Choroid plexus epithelial cell (primary cell): ENCODE measurements at regions not wholly inside any gene's neighbourhood (a gene's known extent, or its start where the extent isn't known, plus 50 kb on each side); places are given as distances from the start of the nearest gene placed in this dataset.
"Not testable (repeated sequence)": the region's sequence is repeated elsewhere in the genome, so short reads cannot be mapped to it uniquely, and the experiment has no call there.

Experiments
- DNase-seq: peaks from one replicate; pipeline ENCODE4 v3.0.0-alpha.2; 2010; ENCODE audit warnings: low read depth
- H3K4me3 ChIP-seq: 2 replicates; pipeline ENCODE4 v1.5.1; 2011; ENCODE audit warnings: low read depth, mild to moderate bottlenecking, control low read depth, low read length, moderate library complexity
- CTCF ChIP-seq: conservative IDR thresholded peaks from 2 replicates; pipeline ENCODE4 v1.5.1; 2011; ENCODE audit warnings: low read depth, mild to moderate bottlenecking, control low read depth, inconsistent platforms, low read length, moderate library complexity

- DNase-seq, result no peak
- no peak for TF ChIP-seq CTCF
- H3K4me3 ChIP-seq, result no peak overlapping the region
These were observed 715.2 kb downstream of the RNF144A start for GRCh38 chr2:7632420-7632819.

GRCh38 chr2:7633566-7634153 is 716.4 kb downstream of the RNF144A start:
- no peak overlapping the region for H3K4me3 ChIP-seq
- no peak for DNase-seq
- no peak for TF ChIP-seq CTCF

GRCh38 chr2:7634409-7634808 is 717.2 kb downstream of the RNF144A start:
- DNase-seq, result no peak
- H3K4me3 ChIP-seq, result no peak overlapping the region
- no peak for TF ChIP-seq CTCF

GRCh38 chr2:7639476-7639875 is 722.3 kb downstream of the RNF144A start:
- TF ChIP-seq CTCF, result no peak
- H3K4me3 ChIP-seq, result no peak overlapping the region
- no peak for DNase-seq

- not testable (repeated sequence) for DNase-seq, H3K4me3 ChIP-seq
These were observed 724.1 kb downstream of the RNF144A start for GRCh38 chr2:7641272-7641671.

GRCh38 chr2:7646024-7646423 is 728.8 kb downstream of the RNF144A start:
- no peak overlapping the region for H3K4me3 ChIP-seq
- TF ChIP-seq CTCF, result no peak
- no peak for DNase-seq

GRCh38 chr2:7646661-7647060 is 729.4 kb downstream of the RNF144A start:
- no peak for DNase-seq
- no peak for TF ChIP-seq CTCF
- no peak overlapping the region for H3K4me3 ChIP-seq
